ENCODE measurements at regions not wholly inside any gene's neighbourhood (a gene's known extent, or its start where the extent isn't known, plus 50 kb on each side); places are given as distances from the start of the nearest gene placed in this dataset.

- no peaks in the 10 kb centered on the region for H3K27me3 ChIP-seq
- DNase-seq (ENCODE audit: low spot score), result no peak
- H3K4me3 ChIP-seq, result no peak overlapping the region
- no peaks in the 10 kb centered on the region for H3K4me1 ChIP-seq
- H3K27ac ChIP-seq, result no peak overlapping the region
- no peaks in the 10 kb centered on the region for H3K9me3 ChIP-seq
- TF ChIP-seq CTCF (IDR thresholded peaks at IDR 0.05), result no peak
- H3K36me3 ChIP-seq, result no peaks in the 10 kb centered on the region
Observed at GRCh38 chr2:205905576-205905975, 180.4 kb downstream of the INO80D start.

GRCh38 chr2:205904873-205905272 is 181.1 kb downstream of the INO80D start:
- TF ChIP-seq CTCF (IDR thresholded peaks at IDR 0.05), result no peak
- no peak for DNase-seq (ENCODE audit: low spot score)
- no peaks in the 10 kb centered on the region for H3K36me3 ChIP-seq
- no peaks in the 10 kb centered on the region for H3K9me3 ChIP-seq
- no peak overlapping the region for H3K4me3 ChIP-seq
- H3K4me1 ChIP-seq, result no peaks in the 10 kb centered on the region
- no peaks in the 10 kb centered on the region for H3K27me3 ChIP-seq
- no peak overlapping the region for H3K27ac ChIP-seq

GRCh38 chr2:205903549-205904129 is 182.3 kb downstream of the INO80D start:
- Histone ChIP-seq H3K27me3 (no peaks in the 10 kb centered on the region), H3K9me3 (no peaks in the 10 kb centered on the region), H3K4me3 (no peak overlapping the region), H3K4me1 (no peaks in the 10 kb centered on the region), H3K36me3 (no peaks in the 10 kb centered on the region), H3K27ac (no peak overlapping the region)
- peak in 1 of 2 donors; percentile 40 for TF ChIP-seq CTCF (IDR thresholded peaks at IDR 0.05)
- no peak for DNase-seq (ENCODE audit: low spot score)

- Histone ChIP-seq H3K27me3 (no peaks in the 10 kb centered on the region), H3K27ac (no peak overlapping the region), H3K36me3 (no peaks in the 10 kb centered on the region), H3K4me3 (peak overlapping the region in 1 of 2 donors; percentile 1), H3K9me3 (no peaks in the 10 kb centered on the region), H3K4me1 (no peaks in the 10 kb centered on the region)
- DNase-seq (ENCODE audit: low spot score), result no peak
- TF ChIP-seq CTCF (IDR thresholded peaks at IDR 0.05), result no peak
Observed at GRCh38 chr2:205902900-205903237, 183.1 kb downstream of the INO80D start.

GRCh38 chr2:205902041-205902899 is 183.7 kb downstream of the INO80D start:
- no peaks in the 10 kb centered on the region for H3K27me3 ChIP-seq
- H3K27ac ChIP-seq, result no peak overlapping the region
- no peak for TF ChIP-seq CTCF (IDR thresholded peaks at IDR 0.05)
- H3K36me3 ChIP-seq, result no peaks in the 10 kb centered on the region
- no peaks in the 10 kb centered on the region for H3K9me3 ChIP-seq
- peak overlapping the region in 1 of 2 donors; percentile 1 for H3K4me3 ChIP-seq
- H3K4me1 ChIP-seq, result no peaks in the 10 kb centered on the region
- DNase-seq (ENCODE audit: low spot score), result no peak

All from right atrium auricular region (tissue), 2 donors.